Hepatocyte (in vitro differentiated cells): ENCODE measurements at regions not wholly inside any gene's neighbourhood (a gene's known extent, or its start where the extent isn't known, plus 50 kb on each side); places are given as distances from the start of the nearest gene placed in this dataset.
"Not testable (repeated sequence)": the region's sequence is repeated elsewhere in the genome, so short reads cannot be mapped to it uniquely, and the experiment has no call there.

Experiments
- DNase-seq: peaks from one replicate; pipeline ENCODE4 v3.0.0-alpha.2; 2016; ENCODE audit warnings: low spot score
- H2AFZ ChIP-seq: fragments of 200-600 bp; sonication (generic); 2 replicates; pipeline ENCODE4 v1.6.0; 2016; ENCODE audit warnings: antibody characterized with exemption, mild to moderate bottlenecking
- H3K27ac ChIP-seq: fragments of 200-600 bp; sonication (generic); 2 replicates; pipeline ENCODE4 v1.5.1; 2016; ENCODE audit warnings: mild to moderate bottlenecking
- H3K27me3 ChIP-seq: fragments of 200-600 bp; sonication (generic); 2 replicates; pipeline ENCODE4 v1.6.1; 2016
- H3K36me3 ChIP-seq: fragments of 200-600 bp; sonication (generic); replicated peaks from 2 replicates; pipeline ENCODE4 v1.5.1; 2016; ENCODE audit warnings: low read depth; ENCODE audit not compliant: insufficient read depth
- H3K4me1 ChIP-seq: fragments of 200-600 bp; sonication (generic); 2 replicates; pipeline ENCODE4 v1.5.1; 2016; ENCODE audit warnings: mild to moderate bottlenecking, moderate library complexity; ENCODE audit not compliant: insufficient read depth
- H3K4me2 ChIP-seq: fragments of 200-600 bp; sonication (generic); 2 replicates; pipeline ENCODE4 v1.6.0; 2016
- H3K4me3 ChIP-seq: fragments of 200-600 bp; sonication (generic); 2 replicates; pipeline ENCODE4 v1.5.1; 2016; ENCODE audit warnings: mild to moderate bottlenecking
- H3K79me2 ChIP-seq: fragments of 200-600 bp; sonication (generic); 2 replicates; pipeline ENCODE4 v1.6.0; 2017; ENCODE audit warnings: mild to moderate bottlenecking
- H3K9me2 ChIP-seq: fragments of 200-600 bp; sonication (generic); replicated peaks from 2 replicates; pipeline ENCODE4 v1.6.0; 2017; ENCODE audit warnings: mild to moderate bottlenecking; ENCODE audit not compliant: insufficient read depth
- H3K9me3 ChIP-seq: fragments of 200-600 bp; sonication (generic); 2 replicates; pipeline ENCODE4 v1.5.1; 2016; ENCODE audit warnings: low read depth, mild to moderate bottlenecking
- H4K20me1 ChIP-seq: fragments of 200-600 bp; sonication (generic); 2 replicates; pipeline ENCODE4 v1.6.0; 2016; ENCODE audit warnings: mild to moderate bottlenecking; ENCODE audit not compliant: insufficient read depth, poor library complexity, severe bottlenecking
- EZH2 ChIP-seq: fragments of 200-600 bp; sonication (generic); IDR thresholded peaks from 2 replicates; pipeline ENCODE4 v1.6.1; 2016; ENCODE audit warnings: antibody characterized with exemption, mild to moderate bottlenecking, borderline replicate concordance
- EZH2phosphoT487 ChIP-seq: fragments of 200-600 bp; sonication (generic); IDR thresholded peaks from one replicate; pipeline ENCODE4 v1.6.1; 2018; ENCODE audit warnings: antibody characterized with exemption, mild to moderate bottlenecking, low read depth, moderate library complexity; ENCODE audit not compliant: unreplicated experiment, severe bottlenecking
- WGBS: methylation state at CpG from one replicate; pipeline ENCODE4 v1.1.6; 2016; ENCODE audit warnings: low lambda C conversion rate; ENCODE audit errors: missing lambda C conversion rate; 5-methylcytosine and 5-hydroxymethylcytosine counted together
- TF ChIP-seq, protein P1 (sequence below): fragments of 200-600 bp; sonication (generic); IDR thresholded peaks from 2 replicates; pipeline ENCODE4 v1.5.1; 2016; ENCODE audit warnings: antibody characterized with exemption, mild to moderate bottlenecking; ENCODE audit not compliant: poor library complexity

DNA sequence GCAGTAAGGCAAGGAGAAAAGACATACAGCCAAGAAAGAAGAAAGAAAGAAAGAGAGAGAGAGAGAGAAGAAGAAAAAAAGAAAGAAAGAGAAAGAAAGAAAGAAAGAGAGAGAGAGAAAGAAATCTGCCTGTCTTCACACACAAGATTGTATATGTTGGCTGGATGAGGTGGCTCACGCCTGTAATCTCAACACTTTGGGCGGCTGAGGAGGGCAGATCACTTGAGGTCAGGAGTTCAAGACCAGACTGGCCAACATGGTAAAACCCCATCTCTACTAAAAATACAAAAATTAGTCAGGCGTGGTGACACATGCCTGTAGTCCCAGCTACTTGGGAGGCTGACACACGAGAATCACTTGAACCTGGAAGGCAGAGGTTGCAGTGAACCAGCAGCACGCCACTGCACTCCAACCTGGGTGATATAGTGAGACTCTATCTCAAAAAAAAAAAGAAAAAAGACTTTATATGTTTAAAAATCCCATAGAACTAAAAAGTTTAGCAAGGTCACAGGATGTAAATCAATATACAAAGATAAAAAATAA is 89.0 kb downstream of the C9orf50 start:
- 92% methylated on average over 5 of the region's 5 CpGs for WGBS
- not testable (repeated sequence) for H3K4me2 ChIP-seq, H3K9me2 ChIP-seq

GRCh38 chr9:129527955-129528354 is 92.9 kb downstream of the C9orf50 start:
- not testable (repeated sequence) for H3K27ac ChIP-seq, H2AFZ ChIP-seq, H3K79me2 ChIP-seq, H3K27me3 ChIP-seq, H4K20me1 ChIP-seq, H3K4me1 ChIP-seq, H3K4me2 ChIP-seq, H3K9me2 ChIP-seq, H3K4me3 ChIP-seq, H3K9me3 ChIP-seq, DNase-seq, H3K36me3 ChIP-seq
- 92% methylated on average over 1 of the region's 1 CpG for WGBS

More for the DNA sequence above, 89.0 kb downstream of the C9orf50 start:
- not testable (repeated sequence) for H3K4me1 ChIP-seq, H4K20me1 ChIP-seq, H3K79me2 ChIP-seq, H3K9me3 ChIP-seq, H3K27ac ChIP-seq, H2AFZ ChIP-seq, H3K36me3 ChIP-seq, H3K27me3 ChIP-seq, H3K4me3 ChIP-seq, DNase-seq

- no peak for DNase-seq
- no peaks in the 10 kb centered on the region for H3K79me2 ChIP-seq
- H3K27me3 ChIP-seq: no peaks in the 10 kb centered on the region
- no peaks in the 10 kb centered on the region for H4K20me1 ChIP-seq
- no peaks in the 10 kb centered on the region for H3K9me3 ChIP-seq
- no peaks in the 10 kb centered on the region for H3K9me2 ChIP-seq
- WGBS: 75% methylated on average over 3 of the region's 3 CpGs
- H3K4me1 ChIP-seq: peaks cover 3% of the 10 kb centered on the region
- no peak for TF ChIP-seq EZH2phosphoT487
- TF ChIP-seq, protein P1, sequence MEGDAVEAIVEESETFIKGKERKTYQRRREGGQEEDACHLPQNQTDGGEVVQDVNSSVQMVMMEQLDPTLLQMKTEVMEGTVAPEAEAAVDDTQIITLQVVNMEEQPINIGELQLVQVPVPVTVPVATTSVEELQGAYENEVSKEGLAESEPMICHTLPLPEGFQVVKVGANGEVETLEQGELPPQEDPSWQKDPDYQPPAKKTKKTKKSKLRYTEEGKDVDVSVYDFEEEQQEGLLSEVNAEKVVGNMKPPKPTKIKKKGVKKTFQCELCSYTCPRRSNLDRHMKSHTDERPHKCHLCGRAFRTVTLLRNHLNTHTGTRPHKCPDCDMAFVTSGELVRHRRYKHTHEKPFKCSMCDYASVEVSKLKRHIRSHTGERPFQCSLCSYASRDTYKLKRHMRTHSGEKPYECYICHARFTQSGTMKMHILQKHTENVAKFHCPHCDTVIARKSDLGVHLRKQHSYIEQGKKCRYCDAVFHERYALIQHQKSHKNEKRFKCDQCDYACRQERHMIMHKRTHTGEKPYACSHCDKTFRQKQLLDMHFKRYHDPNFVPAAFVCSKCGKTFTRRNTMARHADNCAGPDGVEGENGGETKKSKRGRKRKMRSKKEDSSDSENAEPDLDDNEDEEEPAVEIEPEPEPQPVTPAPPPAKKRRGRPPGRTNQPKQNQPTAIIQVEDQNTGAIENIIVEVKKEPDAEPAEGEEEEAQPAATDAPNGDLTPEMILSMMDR: no peak
- TF ChIP-seq EZH2: no peak
- H3K27ac ChIP-seq: no peak overlapping the region
- H3K4me2 ChIP-seq: no peak overlapping the region
- H2AFZ ChIP-seq: no peak overlapping the region
- H3K36me3 ChIP-seq: no peaks in the 10 kb centered on the region
- no peak overlapping the region for H3K4me3 ChIP-seq
Observed at GRCh38 chr9:129525656-129526196, 95.2 kb downstream of the C9orf50 start.

DNA sequence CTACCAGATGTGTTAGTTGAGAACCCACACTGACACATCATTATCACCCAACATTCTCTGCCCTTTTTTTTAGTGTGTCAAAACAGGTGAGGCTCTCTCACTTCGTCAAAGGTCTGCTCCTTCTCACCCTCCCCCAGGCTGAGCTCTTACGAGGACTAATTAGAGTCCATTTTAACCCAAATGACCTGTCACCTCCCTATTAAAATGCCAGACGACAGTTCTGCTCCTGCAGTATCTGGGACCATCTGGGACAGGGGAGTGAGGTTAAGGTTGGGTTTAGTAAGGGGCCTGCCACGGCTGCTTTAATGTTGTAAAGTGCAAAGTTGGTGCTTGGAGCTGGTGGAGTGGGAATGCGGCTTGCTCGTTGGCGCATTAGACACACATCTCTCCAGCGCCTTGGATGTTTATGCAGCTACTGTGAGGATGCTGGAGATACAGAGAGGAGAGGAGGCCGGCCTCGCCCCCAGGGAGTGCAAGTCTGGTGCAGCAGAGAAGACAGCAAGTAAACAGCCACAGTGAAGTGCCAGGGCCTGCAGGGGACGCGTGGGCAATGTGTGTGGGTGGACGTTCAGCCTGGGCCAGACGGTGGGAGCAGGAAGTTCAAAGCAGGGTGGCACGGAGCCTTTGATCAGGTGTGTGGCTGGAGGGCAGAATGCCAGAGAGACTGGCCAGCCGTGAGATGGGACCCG is 96.2 kb downstream of the C9orf50 start:
- H3K4me2 ChIP-seq: no peak overlapping the region
- no peaks in the 10 kb centered on the region for H3K36me3 ChIP-seq
- no peaks in the 10 kb centered on the region for H4K20me1 ChIP-seq
- no peak overlapping the region for H3K27ac ChIP-seq
- no peaks in the 10 kb centered on the region for H3K9me3 ChIP-seq
- peaks cover 3% of the 10 kb centered on the region for H3K4me1 ChIP-seq
- no peak for DNase-seq
- H3K4me3 ChIP-seq: no peak overlapping the region
- no peaks in the 10 kb centered on the region for H3K27me3 ChIP-seq
- no peaks in the 10 kb centered on the region for H3K79me2 ChIP-seq
- H3K9me2 ChIP-seq: no peaks in the 10 kb centered on the region
- TF ChIP-seq EZH2: no peak
- TF ChIP-seq EZH2phosphoT487: no peak
- TF ChIP-seq, protein P1: no peak
- no peak overlapping the region for H2AFZ ChIP-seq
- 72% methylated on average over 17 of the region's 17 CpGs for WGBS
